IPS-NIHi7 (cell line): ENCODE measurements at regions not wholly inside any gene's neighbourhood (a gene's known extent, or its start where the extent isn't known, plus 50 kb on each side); places are given as distances from the start of the nearest gene placed in this dataset.
"Not testable (repeated sequence)": the region's sequence is repeated elsewhere in the genome, so short reads cannot be mapped to it uniquely, and the experiment has no call there.

ENCODE experiments used
- DNase-seq: peaks from one replicate; pipeline ENCODE4 v3.0.0; 2012; ENCODE audit warnings: mixed read lengths; ENCODE audit errors: extremely low spot score

DNA sequence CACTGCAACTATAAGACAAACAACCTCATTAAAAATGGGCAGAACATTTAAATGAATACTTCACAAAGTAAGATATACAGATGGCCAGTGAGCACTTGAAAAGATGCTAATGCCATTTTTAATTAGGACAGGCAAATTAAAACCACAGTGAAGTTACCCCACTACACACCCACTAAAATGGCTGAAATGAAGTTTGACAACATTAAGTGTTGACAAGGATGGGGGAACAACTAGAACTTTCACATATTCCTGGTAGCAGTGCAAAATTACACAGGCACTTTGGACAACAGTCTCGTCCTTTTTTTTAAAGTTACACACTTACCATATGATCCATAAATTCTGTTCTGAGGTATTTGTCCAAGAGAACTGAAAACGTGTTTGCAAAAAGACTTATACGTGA lies 278.9 kb upstream of the DIO3 start:
- no peak for DNase-seq

DNA sequence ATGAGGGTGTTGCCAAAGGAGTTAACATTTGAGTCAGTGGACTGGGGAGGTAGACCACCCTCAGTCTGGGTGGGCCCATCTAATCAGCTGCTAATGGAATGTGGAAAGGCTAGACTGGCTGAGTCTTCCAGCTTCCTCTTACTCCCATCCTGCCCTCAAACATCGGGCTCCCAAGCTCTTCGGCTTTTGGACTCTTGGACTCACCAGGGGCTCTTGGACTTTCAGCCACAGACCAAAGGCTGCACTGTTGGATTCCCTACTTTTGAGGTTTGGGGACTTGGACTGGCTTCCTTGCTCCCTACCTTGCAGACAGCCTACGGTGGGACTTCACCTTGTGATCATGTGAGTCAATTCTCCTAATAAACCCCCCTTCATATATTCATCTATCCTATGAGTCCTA lies 276.6 kb upstream of the DIO3 start:
- DNase-seq = no peak

DNA sequence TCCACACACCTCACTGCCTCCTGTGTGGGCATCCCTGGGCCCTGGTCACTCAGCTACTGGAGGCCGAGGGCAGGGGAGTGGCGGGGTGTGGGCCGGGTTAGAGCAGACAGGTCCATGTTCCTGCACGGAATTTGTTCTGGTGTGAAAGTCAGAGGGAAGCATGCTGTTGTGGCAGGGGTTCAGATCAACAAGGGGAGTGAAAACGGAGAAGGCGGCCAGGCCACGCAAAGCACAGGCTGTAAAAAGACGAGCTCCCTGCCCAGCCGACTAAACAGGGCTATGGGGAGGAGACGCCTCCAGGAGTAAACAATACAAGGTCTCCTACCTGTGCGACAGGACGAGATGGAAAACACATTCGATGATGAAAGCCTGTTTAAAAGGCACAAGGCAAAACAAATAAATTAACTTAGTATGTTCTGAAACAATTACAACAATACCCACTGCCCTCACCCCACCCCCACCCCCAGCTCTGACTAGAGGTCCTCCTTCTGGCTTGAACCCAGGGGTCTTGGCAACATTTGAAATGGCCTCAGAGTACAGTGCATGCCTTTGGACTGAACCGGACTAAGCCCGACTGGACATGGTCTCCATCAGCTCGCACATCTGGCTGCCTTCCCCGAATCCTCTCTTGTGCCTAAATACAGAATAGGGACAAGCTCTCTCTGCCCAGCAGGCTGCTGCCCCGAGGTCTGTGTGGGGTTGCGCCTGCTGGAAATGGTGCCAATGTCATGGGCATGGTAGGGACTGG lies 274.9 kb upstream of the DIO3 start:
- DNase-seq = no peak

DNA sequence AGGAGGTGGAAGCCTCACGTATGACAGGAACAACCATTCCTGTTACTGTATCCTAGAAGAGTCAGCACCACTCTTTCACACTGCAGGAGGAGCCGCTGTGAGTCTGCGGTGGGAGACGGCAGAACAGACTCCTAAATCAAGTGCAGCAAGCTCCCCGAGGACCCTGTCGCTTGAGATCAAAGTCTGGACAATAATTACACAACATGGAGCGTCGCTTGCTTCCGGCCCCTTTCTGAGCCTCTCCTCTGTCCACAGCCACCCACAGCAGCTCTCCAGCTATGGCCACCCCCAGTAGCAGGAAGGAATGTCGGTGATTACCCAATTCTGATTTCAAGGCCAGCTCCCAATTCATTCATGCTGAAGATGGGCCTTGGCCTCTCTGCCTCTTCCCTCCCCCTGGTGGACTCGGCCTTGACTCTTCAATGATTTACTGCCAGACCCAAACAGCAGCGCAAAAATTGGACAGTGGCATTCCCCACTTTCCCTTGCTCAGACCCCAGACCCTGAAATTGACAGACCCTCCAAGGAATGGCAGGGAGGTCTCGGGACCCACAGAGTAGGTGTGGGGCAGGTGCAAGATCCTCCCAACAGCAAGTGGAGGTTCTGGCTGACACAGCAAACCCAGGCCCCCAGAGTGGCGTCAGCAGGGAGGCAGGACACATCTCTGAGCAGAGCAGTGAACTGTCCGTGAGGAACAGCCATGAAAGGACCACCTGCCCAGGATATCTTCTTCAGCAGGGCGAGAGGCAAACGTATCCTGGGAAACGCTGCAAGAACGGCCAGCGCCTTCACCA lies 272.7 kb upstream of the DIO3 start:
- no peak for DNase-seq

DNA sequence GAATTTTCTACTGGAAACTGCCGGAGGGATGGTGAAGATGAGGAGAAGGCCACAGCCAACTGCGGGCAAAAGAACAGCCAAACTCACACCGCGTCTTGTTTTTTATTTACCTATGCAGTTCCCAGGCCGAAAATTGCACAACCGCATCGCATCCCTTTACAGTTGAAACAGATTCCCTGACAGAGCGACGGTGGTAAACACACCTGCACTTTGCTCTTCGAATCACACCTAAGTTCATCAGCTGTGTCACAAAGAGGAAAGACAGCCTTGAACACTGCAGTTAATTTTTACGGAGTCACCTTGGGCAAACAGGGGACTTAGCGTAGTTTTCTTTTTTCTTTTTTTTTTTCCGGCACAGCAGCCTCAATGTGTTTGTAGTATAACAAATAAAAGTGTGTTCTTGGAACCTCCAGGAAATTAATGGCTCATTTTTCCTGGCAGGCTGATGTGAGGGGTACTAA lies 272.0 kb upstream of the DIO3 start:
- DNase-seq = no peak

DNA sequence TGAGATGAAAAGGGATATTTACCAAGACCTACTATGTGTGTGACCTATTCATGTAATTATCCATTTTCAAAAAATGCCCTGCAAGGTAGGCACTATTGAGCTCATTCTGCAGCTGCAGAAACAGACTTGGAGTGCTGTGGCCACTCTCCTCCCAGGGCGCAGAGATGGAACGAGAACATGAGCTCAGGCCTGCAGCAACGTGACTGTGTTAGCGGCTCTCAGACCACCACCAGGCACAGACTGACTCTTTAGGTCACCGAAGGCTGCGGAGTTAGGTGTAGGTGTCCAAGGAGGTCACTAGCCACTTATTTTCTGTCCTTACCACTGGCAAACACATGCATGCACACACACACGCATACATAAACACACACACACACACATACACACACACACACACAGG lies 271.4 kb upstream of the DIO3 start:
- DNase-seq = no peak

GRCh38 chr14:101290611-101291010 lies 270.7 kb upstream of the DIO3 start:
- DNase-seq = no peak

GRCh38 chr14:101291390-101291789 lies 269.9 kb upstream of the DIO3 start:
- DNase-seq = no peak

- DNase-seq = no peak
Observed at GRCh38 chr14:101292448-101292847, 268.8 kb upstream of the DIO3 start.

GRCh38 chr14:101293605-101294004 lies 267.7 kb upstream of the DIO3 start:
- no peak for DNase-seq

DNA sequence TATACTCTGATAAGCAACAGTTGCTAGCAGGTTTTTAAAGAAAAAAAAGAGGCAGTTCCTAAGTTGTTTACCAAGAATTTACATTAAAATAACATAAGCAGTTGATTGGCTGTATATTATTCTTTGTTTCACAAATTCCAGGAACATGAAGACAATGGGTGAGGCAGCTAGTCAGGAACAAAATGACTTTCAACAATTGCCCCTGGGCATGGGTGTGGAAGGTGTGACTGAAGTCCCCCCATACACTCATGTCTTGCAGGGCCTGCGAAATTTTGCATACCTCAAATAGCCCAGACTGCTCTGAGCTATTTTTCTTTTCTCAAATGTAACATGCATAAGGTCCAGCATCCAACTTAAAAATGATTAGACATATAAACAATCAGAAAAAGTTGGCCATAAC lies 267.2 kb upstream of the DIO3 start:
- DNase-seq = no peak

GRCh38 chr14:101299781-101300180 lies 261.5 kb upstream of the DIO3 start:
- not testable (repeated sequence) for DNase-seq

DNA sequence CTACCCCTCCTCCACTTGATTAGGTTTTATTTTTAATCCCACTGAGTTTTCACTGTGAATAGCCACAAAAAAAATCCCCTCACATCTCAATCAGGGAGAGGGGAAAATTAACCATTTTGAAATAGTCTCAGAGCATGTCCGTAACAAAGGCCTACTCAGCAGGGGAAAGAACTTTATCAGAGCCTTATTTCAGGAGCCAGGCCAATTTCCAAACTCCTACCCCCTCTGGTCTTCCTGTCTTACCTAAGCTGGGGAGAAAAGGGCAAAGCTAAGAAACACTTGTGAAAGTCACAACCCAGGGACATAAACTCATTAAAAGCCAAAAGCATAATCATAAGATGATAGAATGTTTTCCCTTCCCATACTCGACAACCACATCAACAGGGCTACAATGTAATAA lies 260.3 kb upstream of the DIO3 start:
- DNase-seq = no peak

- DNase-seq = not testable (repeated sequence)
Observed at GRCh38 chr14:101307162-101307561, 254.1 kb upstream of the DIO3 start.

DNA sequence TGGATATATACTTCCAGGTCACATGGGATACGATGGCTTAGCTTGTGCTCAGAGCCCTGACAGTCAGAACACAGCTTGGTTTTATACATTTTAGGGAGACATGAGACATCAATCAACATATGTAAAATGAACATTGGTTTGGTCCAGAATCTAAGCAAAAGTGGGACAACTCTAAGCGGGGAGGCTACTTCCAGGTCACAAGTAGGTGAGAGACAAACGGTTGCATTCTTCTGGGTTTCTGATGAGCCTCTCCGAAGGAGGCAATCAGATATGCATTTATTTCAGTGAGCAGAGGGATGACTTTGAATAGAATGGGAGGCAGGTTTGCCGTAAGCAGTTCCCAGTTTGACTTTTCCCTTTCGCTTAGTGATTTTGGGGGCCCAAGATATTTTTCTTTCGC lies 250.1 kb upstream of the DIO3 start:
- DNase-seq = not testable (repeated sequence)

GRCh38 chr14:101313268-101313667 lies 248.0 kb upstream of the DIO3 start:
- DNase-seq = no peak

- no peak for DNase-seq
Observed at GRCh38 chr14:101315802-101316296, 245.4 kb upstream of the DIO3 start.

DNA sequence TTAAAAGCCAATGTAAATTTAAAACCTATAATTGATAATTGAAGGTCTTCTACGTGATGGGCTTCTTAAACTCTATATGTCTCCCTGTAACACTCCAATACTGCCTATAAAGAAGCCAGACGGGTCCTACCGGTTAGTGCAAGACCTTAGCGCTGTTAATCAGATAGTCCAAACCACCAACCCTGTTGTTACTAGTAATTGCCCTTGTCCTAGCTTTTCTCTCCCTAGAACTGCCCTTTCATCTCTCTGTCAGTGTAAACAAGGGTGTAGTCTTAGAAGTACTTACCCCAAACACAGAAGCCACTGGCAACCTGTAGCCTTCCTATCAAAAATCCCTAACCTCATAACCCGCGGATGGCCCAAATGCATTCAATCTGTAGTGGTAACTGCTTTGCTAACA lies 243.0 kb upstream of the DIO3 start:
- no peak for DNase-seq

- no peak for DNase-seq
Observed at GRCh38 chr14:101320396-101320795, 240.9 kb upstream of the DIO3 start.

GRCh38 chr14:101322223-101322622 lies 239.1 kb upstream of the DIO3 start:
- no peak for DNase-seq

DNA sequence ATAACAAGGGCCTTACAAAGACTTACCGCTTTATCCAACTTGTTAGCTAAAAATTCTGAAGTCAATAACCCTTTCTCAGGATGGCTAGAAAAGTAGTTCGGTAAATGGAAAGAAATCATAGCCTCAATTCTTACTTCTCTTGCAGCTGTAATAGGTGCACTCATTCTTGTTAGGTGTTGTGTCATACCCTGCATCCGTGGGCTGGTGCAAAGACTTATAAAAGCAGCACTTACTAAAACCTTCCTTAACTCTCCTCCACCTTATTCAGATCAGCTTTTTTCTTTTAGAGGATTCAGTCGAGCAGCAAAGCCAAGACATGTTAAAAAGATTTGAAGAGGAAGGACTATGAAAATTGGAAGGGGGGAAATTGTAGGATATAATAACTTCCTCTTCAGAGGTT lies 238.2 kb upstream of the DIO3 start:
- no peak for DNase-seq

- DNase-seq = not testable (repeated sequence)
Observed at GRCh38 chr14:101323614-101324235, 237.6 kb upstream of the DIO3 start.

GRCh38 chr14:101325319-101325718 lies 236.0 kb upstream of the DIO3 start:
- DNase-seq = no peak
